C4-2B (cell line): ENCODE measurements at regions not wholly inside any gene's neighbourhood (a gene's known extent, or its start where the extent isn't known, plus 50 kb on each side); places are given as distances from the start of the nearest gene placed in this dataset.

Experiments used
- ZFX ChIP-seq: fragments of 450-650 bp; IDR thresholded peaks from 2 replicates; pipeline ENCODE4 v1.6.1; 2017
- TF ChIP-seq, protein P1 (sequence below): fragments of 450-650 bp; conservative IDR thresholded peaks from 2 replicates; pipeline ENCODE4 v1.5.1; 2017; ENCODE audit warnings: mild to moderate bottlenecking

DNA sequence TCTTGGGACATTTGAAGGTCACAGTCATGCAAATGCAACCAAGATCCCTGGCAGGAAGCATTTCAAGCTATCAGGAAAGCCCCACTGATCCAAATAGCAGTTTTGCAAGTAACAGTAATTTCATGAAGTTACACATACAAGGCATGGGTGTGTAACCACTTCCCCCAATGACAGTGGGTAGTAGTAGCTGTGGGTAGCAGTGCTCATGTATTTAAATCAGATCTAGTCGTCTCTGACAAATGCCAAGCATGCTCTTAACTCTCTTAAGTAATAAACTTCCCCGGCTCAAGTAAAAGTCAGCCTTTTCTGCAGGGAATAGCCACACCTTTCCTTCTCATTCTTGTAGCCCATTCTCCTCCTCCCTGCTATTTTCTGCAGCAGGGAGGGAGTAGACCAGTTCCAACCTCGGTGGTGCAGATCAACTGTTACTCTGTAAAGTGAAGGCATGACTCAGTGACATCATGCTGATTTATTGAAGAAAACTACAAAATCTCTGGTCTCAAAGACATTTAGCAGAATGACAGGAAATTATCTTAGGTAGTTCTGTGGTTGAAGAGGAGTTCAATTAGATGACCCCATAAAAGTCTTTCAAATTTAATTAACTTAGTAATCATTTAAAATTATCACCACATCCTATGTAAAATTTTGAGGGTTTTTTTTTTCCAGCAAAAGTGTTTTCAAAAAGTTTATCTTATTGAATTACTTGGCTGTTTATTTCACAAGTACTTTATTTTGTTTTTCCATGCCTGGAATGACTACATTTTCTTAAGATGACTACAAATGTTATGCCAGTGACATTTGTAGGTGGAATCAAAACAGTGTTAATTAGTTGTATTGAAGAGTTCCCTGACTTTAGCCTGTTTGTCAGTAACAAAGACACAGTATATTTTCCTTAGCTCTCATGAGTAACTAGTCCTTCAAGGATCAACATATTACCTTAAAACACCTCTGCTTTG lies 568.3 kb downstream of the INHBA start:
- TF ChIP-seq, protein P1, sequence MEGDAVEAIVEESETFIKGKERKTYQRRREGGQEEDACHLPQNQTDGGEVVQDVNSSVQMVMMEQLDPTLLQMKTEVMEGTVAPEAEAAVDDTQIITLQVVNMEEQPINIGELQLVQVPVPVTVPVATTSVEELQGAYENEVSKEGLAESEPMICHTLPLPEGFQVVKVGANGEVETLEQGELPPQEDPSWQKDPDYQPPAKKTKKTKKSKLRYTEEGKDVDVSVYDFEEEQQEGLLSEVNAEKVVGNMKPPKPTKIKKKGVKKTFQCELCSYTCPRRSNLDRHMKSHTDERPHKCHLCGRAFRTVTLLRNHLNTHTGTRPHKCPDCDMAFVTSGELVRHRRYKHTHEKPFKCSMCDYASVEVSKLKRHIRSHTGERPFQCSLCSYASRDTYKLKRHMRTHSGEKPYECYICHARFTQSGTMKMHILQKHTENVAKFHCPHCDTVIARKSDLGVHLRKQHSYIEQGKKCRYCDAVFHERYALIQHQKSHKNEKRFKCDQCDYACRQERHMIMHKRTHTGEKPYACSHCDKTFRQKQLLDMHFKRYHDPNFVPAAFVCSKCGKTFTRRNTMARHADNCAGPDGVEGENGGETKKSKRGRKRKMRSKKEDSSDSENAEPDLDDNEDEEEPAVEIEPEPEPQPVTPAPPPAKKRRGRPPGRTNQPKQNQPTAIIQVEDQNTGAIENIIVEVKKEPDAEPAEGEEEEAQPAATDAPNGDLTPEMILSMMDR, result no peak
- TF ChIP-seq ZFX, result no peak
